Memory B cell (primary cell): ENCODE measurements at regions not wholly inside any gene's neighbourhood (a gene's known extent, or its start where the extent isn't known, plus 50 kb on each side); places are given as distances from the start of the nearest gene placed in this dataset.

Experiments used
- ATAC-seq: fragments of 150-1000 bp; cut with Tn5 transposase; 2 replicates; pipeline ENCODE4 v1.10.0; 2021; ENCODE audit warnings: low read depth, mild to moderate bottlenecking, moderate library complexity
- DNase-seq, 2 donors: peaks; one replicate each; pipeline ENCODE4 v3.0.0; 2022; ENCODE audit warnings: low spot score in 2 of 2
- H3K27ac Mint-ChIP-seq: one replicate; pipeline ENCODE4 v1.8.0; 2022; ENCODE audit warnings: mild to moderate bottlenecking, moderate library complexity, mixed read lengths
- H3K27me3 Mint-ChIP-seq: one replicate; pipeline ENCODE4 v1.8.0; 2022; ENCODE audit warnings: mixed read lengths
- H3K36me3 Mint-ChIP-seq: one replicate; pipeline ENCODE4 v1.8.0; 2022; ENCODE audit warnings: mild to moderate bottlenecking, mixed read lengths
- H3K4me1 Mint-ChIP-seq: one replicate; pipeline ENCODE4 v1.8.0; 2022; ENCODE audit warnings: mixed read lengths
- H3K4me3 Mint-ChIP-seq: one replicate; pipeline ENCODE4 v1.8.0; 2022; ENCODE audit warnings: mild to moderate bottlenecking, moderate library complexity, mixed read lengths
- H3K9me3 Mint-ChIP-seq: one replicate; pipeline ENCODE4 v1.8.0; 2022; ENCODE audit warnings: mixed read lengths

DNA sequence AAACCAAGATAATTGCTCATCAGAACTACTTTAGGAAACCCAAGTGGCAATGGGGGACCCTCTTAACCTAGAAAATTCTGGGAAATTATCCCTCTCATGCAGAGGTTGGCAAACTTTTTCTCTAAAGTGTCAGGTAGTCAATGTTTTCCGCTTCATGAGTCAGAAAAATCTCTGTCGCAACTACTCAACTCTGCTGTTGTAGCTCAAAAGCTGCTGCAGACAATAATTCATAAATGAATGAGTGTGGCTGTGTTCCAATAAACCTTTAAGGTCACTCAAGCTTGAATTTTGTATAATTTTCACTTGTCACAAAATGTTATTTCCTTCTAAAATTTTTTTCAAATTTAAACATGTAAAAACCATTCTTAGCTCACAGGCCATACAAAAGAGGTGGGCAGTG is 193.4 kb upstream of the MID1 start:
- H3K27ac Mint-ChIP-seq, result no peak overlapping the region
- no peaks in the 10 kb centered on the region for H3K27me3 Mint-ChIP-seq
- H3K36me3 Mint-ChIP-seq, result no peaks in the 10 kb centered on the region
- peaks cover 1% of the 10 kb centered on the region for H3K9me3 Mint-ChIP-seq
- H3K4me3 Mint-ChIP-seq, result no peak overlapping the region
- no peaks in the 10 kb centered on the region for H3K4me1 Mint-ChIP-seq
- ATAC-seq, result no peak
- DNase-seq, result no peak

DNA sequence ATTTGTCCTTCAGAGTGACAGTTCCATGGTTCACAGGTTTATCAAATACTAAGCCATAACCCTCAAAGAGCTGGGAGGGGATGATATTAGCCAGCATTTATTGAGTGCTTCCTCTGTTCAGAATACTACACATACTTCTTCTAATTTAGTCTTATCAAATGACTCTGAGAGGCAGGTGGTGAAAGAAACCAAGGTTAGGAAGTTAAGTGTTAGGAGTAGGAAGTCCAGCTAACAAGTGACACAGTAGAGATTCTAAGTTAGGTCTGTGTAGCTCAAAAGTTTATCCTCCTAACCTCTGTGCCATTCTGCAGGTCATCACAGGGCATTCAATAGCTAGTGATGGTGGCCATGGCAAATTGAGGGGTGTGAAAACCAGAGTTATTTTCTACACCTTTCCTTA is 198.3 kb upstream of the MID1 start:
- Mint-ChIP-seq H3K27ac (no peak overlapping the region), H3K27me3 (peaks cover 1% of the 10 kb centered on the region), H3K4me1 (no peaks in the 10 kb centered on the region), H3K36me3 (no peaks in the 10 kb centered on the region), H3K4me3 (no peak overlapping the region), H3K9me3 (no peaks in the 10 kb centered on the region)
- DNase-seq (no peak), ATAC-seq (no peak)

DNA sequence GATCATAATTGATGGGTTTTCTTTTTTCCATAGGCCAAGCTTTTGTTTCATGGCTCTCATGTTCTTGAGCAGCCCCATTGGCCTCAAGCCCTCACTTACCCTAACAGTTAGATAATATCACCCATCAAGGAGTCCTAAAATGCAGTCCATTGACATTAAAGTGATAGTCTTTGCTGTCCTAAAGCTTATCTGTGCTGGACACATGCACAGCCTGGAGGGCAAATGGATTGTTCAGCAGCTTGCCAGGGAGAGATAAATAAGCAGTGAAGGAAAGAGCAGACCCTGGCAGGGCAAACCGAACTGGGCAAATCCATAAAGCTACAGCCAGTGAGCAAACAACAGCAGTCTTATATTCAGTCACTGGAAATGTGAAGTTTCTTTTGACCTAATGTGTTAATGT is 199.6 kb upstream of the MID1 start:
- ATAC-seq (no peak), DNase-seq (no peak)
- Mint-ChIP-seq H3K9me3 (no peaks in the 10 kb centered on the region), H3K4me3 (no peak overlapping the region), H3K36me3 (no peaks in the 10 kb centered on the region), H3K27ac (no peak overlapping the region), H3K27me3 (peaks cover 1% of the 10 kb centered on the region), H3K4me1 (no peaks in the 10 kb centered on the region)

DNA sequence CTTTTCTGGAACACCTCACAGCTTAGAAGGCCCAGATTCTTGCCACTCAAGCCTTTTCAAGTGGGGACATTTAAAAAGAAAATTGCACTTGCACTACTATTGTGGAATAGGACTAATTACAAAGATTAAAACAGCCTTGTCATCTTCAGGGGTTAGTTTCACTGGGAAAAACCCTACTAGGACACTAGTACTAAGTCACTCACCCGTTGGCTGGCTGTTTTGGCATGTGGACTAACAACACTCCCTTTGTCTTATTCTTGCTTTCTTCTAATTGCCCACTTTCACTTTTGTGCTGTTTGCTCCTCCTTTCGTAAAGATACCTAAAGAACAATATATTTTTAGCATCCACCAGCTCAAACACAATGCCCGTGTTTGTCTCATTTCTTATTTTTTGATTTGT is 200.9 kb upstream of the MID1 start:
- Mint-ChIP-seq H3K36me3 (no peaks in the 10 kb centered on the region), H3K27ac (no peak overlapping the region), H3K27me3 (peaks cover 1% of the 10 kb centered on the region), H3K4me3 (no peak overlapping the region), H3K9me3 (no peaks in the 10 kb centered on the region), H3K4me1 (no peaks in the 10 kb centered on the region)
- ATAC-seq (no peak), DNase-seq (no peak)

DNA sequence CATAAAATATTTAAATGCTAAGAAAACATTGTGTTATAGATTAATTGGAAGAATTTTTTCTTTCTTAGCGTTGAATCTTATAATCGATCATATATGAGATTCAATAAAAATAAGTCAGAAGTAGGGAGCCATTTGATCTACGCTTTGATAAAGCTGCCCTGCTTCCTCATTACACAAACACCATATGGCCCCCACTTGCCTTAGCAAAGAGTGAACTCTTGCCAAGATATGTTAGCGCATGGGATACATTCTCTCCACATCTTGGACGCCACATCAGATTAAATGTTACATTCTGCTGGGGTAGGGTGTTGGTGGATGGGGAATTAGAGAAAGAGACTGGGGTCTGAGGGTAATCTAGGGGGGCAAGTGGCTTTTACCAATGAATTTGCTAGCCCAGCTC is 207.7 kb upstream of the MID1 start:
- H3K27me3 Mint-ChIP-seq, result no peaks in the 10 kb centered on the region
- H3K27ac Mint-ChIP-seq, result no peak overlapping the region
- ATAC-seq (no peak), DNase-seq (no peak)
- H3K9me3 Mint-ChIP-seq, result no peaks in the 10 kb centered on the region
- H3K36me3 Mint-ChIP-seq, result no peaks in the 10 kb centered on the region
- H3K4me3 Mint-ChIP-seq, result no peak overlapping the region
- no peaks in the 10 kb centered on the region for H3K4me1 Mint-ChIP-seq

DNA sequence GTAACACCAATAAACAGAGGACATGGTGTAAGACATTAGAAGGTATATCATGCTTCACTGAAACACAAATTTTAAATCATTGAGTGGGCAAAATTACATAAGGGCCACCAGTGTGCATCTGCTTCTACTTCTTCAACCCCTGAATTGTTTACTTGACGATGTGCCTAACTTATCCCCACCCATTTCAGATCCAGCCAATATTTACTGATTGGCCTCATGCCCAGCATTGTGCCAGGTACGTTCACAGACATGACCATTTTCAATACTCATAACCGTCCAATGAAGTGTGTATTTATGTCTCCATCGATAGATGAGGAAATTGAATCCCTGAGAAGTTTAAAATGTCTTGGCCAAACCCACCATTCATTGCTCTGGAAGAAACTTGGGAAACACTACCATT is 208.3 kb upstream of the MID1 start:
- Mint-ChIP-seq H3K27ac (no peak overlapping the region), H3K4me3 (no peak overlapping the region), H3K36me3 (no peaks in the 10 kb centered on the region), H3K27me3 (no peaks in the 10 kb centered on the region), H3K4me1 (no peaks in the 10 kb centered on the region), H3K9me3 (no peaks in the 10 kb centered on the region)
- no peak for DNase-seq
- no peak for ATAC-seq

DNA sequence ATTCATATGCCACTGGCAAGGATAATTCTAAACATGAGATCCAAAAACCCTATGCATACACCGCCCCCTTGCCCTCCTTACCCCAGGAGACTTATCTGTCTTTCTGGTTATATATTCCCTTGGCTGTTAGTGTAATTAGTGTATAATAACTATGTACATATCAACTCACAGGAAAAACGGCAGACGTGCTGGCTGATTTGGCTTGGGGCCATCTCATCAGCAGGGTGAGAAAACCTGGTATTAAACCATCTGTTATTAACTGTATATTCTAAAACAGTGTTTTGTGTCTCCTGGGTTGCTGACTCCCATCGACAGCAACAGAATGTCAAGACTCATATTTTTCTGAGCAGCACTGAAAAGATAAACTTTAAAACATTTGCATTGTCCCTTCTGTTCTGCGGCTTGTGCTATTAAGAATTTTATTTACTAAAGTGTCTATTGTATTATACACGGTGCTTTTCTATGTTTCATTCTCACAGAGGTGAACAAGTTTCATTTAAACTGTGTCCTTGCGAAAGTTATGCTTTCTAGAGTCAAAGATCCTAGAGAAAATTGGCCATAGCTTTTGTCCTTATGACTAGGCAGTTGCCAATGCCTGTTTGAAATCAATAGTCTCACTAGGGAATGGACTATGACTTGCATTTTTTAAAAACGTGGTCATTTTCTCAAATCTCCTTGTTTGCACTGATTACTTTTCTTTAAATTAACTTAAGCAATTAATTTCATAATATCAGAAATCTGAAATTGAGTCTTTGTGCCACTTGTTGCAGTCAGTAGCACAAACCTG is 211.5 kb upstream of the MID1 start:
- ATAC-seq, result no peak
- no peaks in the 10 kb centered on the region for H3K27me3 Mint-ChIP-seq
- no peaks in the 10 kb centered on the region for H3K4me1 Mint-ChIP-seq
- H3K4me3 Mint-ChIP-seq, result no peak overlapping the region
- no peak overlapping the region for H3K27ac Mint-ChIP-seq
- DNase-seq, result no peak
- no peaks in the 10 kb centered on the region for H3K36me3 Mint-ChIP-seq
- H3K9me3 Mint-ChIP-seq, result no peaks in the 10 kb centered on the region

DNA sequence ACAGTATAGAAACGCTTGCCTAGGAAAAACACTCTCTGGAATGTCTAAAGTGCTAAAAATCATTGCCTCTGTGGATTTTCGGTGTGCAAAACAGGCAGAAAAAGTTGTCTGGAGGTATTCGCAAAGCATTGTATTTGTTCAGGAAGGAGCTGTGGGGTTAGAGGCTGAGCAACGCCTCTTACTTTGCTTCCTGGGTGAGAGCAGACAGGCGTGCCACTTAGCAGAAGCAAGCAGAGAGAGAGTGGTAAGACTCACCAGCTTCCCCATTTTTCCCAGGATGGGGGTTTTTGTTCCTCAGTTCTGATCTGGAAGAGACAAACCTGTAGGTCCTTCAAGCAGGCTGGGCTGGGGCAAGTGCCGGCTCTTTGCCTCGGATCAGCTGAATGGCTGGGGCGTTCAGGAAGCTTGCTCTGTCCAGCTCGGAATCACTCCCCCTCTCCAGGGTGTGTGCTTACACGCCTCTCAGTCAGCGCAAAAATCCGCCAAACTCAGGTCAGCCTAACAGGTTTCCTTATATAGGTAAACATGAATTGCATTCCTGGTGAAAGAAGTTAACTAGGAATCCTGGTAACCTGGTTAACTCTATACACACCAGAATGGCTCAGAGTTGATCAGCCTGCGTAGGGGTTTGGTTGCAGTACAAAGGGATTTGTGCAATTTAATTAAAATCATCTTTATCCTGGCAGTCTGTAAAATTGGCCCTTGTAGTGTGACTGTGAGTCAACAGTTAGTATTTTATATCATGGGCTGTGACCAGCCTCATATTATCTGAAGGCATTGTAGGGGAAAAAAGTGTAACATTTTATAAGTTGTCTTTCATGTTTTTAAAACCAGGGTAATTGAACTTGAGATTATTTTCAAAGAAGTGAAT is 213.1 kb upstream of the MID1 start:
- H3K36me3 Mint-ChIP-seq, result no peaks in the 10 kb centered on the region
- no peaks in the 10 kb centered on the region for H3K4me1 Mint-ChIP-seq
- ATAC-seq, result no peak
- H3K9me3 Mint-ChIP-seq, result no peaks in the 10 kb centered on the region
- DNase-seq, result no peak
- H3K4me3 Mint-ChIP-seq, result no peak overlapping the region
- no peak overlapping the region for H3K27ac Mint-ChIP-seq
- no peaks in the 10 kb centered on the region for H3K27me3 Mint-ChIP-seq

DNA sequence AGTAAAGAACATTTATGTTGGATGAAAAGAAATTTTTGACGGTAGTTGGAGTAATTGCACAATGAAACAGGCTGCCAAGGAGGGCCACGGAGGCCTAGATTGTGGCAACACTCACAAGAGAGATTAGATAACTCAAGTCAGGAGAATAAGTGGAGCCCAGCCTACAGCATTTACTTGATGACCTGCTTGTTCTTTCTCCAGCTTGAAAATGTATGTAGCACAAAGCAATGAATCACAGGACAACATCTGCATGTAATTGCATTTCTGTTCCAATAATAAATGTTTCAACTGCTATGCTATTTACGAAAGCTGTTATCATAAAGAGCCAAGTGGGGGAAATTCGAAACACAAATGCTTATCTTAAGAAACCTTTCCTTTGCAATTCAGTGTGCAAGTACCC is 221.2 kb upstream of the MID1 start:
- Mint-ChIP-seq H3K27ac (no peak overlapping the region), H3K4me1 (no peaks in the 10 kb centered on the region), H3K9me3 (no peaks in the 10 kb centered on the region), H3K4me3 (no peak overlapping the region), H3K36me3 (no peaks in the 10 kb centered on the region), H3K27me3 (no peaks in the 10 kb centered on the region)
- DNase-seq (no peak), ATAC-seq (no peak)

DNA sequence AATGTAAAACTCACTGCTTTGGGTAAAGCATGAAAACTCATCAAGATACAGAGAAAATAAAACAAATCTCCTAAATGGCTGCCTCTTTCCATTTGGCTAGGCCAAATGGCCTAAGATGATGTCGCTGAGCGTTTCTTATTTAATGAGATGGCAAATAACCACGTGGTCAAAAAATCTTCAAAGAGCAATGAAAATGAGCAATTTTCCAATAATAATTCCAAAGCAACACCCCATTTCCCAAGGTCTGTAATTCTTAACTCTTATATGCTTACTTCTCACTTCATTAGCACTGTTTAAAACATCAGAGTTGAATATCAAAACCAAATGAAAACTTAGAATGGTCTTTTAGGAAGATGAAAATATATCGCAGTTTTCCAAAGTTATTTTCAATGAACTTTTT is 222.3 kb upstream of the MID1 start:
- Mint-ChIP-seq H3K27ac (no peak overlapping the region), H3K27me3 (no peaks in the 10 kb centered on the region), H3K4me3 (no peak overlapping the region), H3K36me3 (no peaks in the 10 kb centered on the region), H3K9me3 (no peaks in the 10 kb centered on the region), H3K4me1 (no peaks in the 10 kb centered on the region)
- ATAC-seq (no peak), DNase-seq (no peak)

DNA sequence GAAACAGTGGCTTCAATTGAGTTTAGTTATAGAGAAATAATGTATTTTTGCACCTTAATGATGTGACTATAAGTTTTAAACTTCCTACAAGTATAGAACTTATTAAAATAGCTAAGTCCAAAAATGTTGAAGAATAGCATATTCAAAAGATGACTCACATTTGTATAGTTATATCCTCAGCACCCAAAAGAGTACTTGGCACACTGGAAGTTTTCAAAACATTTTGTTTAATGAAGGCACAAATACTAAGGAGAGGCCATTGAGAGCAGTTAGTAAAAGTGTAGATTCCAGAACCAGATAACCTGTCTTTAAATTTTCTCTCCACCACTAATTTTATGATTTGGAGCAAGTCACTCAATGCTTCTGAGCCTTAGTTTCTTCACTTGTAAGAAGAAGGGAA is 226.9 kb upstream of the MID1 start:
- Mint-ChIP-seq H3K27ac (no peak overlapping the region), H3K9me3 (no peaks in the 10 kb centered on the region), H3K4me1 (no peaks in the 10 kb centered on the region), H3K4me3 (no peak overlapping the region), H3K36me3 (no peaks in the 10 kb centered on the region), H3K27me3 (no peaks in the 10 kb centered on the region)
- no peak for ATAC-seq
- no peak for DNase-seq

DNA sequence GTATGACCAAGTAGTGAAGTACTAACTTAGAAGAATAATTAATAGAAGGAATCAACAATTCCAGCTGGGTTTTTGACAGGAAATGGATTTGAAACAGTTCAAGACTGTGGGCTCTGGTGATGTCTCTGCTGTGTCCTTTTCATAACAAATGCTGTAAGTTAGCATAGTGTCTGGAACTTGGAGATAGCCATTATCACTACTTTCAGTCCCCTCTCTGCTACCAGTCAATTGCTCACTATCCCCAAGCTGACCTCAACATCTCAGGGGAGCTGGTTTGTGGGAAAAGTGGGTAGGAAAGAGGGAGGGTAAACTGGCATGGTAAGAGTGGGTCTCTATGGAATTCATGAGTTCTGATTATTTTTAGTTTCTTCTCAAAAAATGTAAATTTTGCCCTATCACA is 231.4 kb upstream of the MID1 start:
- Mint-ChIP-seq H3K27ac (no peak overlapping the region), H3K4me3 (no peak overlapping the region), H3K4me1 (no peaks in the 10 kb centered on the region), H3K36me3 (no peaks in the 10 kb centered on the region), H3K9me3 (no peaks in the 10 kb centered on the region), H3K27me3 (no peaks in the 10 kb centered on the region)
- DNase-seq (no peak), ATAC-seq (no peak)

DNA sequence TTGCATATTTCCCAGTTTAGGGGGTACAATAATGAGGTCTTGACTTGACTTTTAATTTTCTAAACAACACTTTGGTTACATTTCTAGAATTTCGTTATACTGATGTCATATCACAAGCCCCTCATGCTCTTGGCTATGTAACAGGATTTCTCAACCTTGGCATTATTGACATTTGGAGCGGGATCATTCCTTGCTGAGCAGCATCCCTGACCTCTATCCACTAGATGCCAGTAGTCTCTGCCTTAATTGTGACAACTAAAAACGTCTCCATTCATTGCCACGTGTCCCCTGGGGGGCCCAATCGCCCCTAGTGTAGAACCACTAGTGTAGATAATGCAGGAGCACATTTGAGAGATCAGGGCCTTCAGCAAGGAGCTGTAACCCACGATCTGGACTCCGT is 234.2 kb upstream of the MID1 start:
- H3K4me1 Mint-ChIP-seq, result peaks cover 2% of the 10 kb centered on the region
- H3K27me3 Mint-ChIP-seq, result no peaks in the 10 kb centered on the region
- no peaks in the 10 kb centered on the region for H3K9me3 Mint-ChIP-seq
- H3K27ac Mint-ChIP-seq, result no peak overlapping the region
- DNase-seq (no peak), ATAC-seq (no peak)
- no peaks in the 10 kb centered on the region for H3K36me3 Mint-ChIP-seq
- H3K4me3 Mint-ChIP-seq, result no peak overlapping the region

DNA sequence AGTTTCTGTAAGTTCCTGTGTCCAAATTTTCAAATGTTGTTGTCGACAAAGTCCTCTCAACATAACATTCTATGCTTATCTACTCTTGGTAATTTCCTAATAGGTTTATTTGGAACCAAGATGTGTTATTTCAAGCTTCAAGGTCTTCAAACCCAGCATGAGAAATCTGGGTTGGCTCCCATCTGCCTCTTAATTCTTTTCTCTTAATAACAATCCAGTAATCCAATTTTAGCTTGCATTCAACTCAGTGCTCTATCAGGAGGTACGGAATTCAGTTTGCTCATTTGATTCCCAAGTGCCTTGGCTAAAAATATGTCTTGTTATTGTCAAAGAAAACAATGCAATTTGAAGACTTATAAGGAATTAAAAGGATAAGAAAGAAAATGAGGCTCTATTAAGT is 235.5 kb upstream of the MID1 start:
- H3K27me3 Mint-ChIP-seq, result no peaks in the 10 kb centered on the region

DNA sequence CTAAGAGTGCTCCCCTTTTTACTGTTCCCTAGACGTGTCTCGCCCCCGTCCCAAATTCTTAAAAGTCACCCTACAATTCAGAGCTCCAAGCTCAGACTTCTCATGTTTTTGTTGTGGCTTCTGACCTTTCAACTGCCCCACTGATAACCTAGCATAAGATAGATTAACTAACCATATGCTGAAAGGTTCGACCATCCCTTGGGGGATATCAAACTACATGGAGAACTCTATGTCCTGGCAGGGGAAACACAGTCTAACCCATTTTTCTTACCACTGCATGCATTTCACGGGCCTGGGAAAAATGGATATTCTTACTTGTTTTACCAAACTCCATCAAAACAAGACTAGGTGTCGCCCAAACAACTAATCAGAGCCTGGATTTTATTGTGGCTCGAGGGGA is 236.4 kb upstream of the MID1 start:
- peaks cover 3% of the 10 kb centered on the region for H3K4me1 Mint-ChIP-seq

More for the DNA sequence above, 235.5 kb upstream of the MID1 start:
- no peak overlapping the region for H3K27ac Mint-ChIP-seq
- H3K36me3 Mint-ChIP-seq, result no peaks in the 10 kb centered on the region
- ATAC-seq (no peak), DNase-seq (no peak)
- peaks cover 3% of the 10 kb centered on the region for H3K4me1 Mint-ChIP-seq
- H3K9me3 Mint-ChIP-seq, result no peaks in the 10 kb centered on the region
- no peak overlapping the region for H3K4me3 Mint-ChIP-seq

More for the DNA sequence above, 236.4 kb upstream of the MID1 start:
- DNase-seq (no peak), ATAC-seq (no peak)
- no peak overlapping the region for H3K27ac Mint-ChIP-seq
- H3K36me3 Mint-ChIP-seq, result no peaks in the 10 kb centered on the region
- H3K4me3 Mint-ChIP-seq, result no peak overlapping the region
- no peaks in the 10 kb centered on the region for H3K9me3 Mint-ChIP-seq
- H3K27me3 Mint-ChIP-seq, result no peaks in the 10 kb centered on the region
